SK-MEL-5 (cell line): ENCODE measurements at regions not wholly inside any gene's neighbourhood (a gene's known extent, or its start where the extent isn't known, plus 50 kb on each side); places are given as distances from the start of the nearest gene placed in this dataset.
"Not testable (repeated sequence)": the region's sequence is repeated elsewhere in the genome, so short reads cannot be mapped to it uniquely, and the experiment has no call there.

Experiments
- DNase-seq: peaks from one replicate; pipeline ENCODE4 v3.0.0-alpha.2; 2016; ENCODE audit warnings: low read depth, low spot score
- in situ Hi-C: cut with HindIII; loops from 2 replicates; pipeline ENCODE4 v1.10.0; 2016; ENCODE audit warnings: low sequenced_read_pairs, high pct_unique_total_duplicates, low pct_unique_long_range_greater_than_20kb

GRCh38 chr9:12394105-12394504, 299.1 kb upstream of the TYRP1 start:
- in situ Hi-C loops = no loop called here

GRCh38 chr9:12403721-12404120, 289.5 kb upstream of the TYRP1 start:
- in situ Hi-C loops = no loop called here
- no peak for DNase-seq

More at GRCh38 chr9:12394105-12394504, 299.1 kb upstream of the TYRP1 start:
- no peak for DNase-seq

GRCh38 chr9:12413986-12414385, 279.2 kb upstream of the TYRP1 start:
- in situ Hi-C loops = no loop called here
- no peak for DNase-seq

- in situ Hi-C loops = no loop called here
- DNase-seq = no peak
Measured at GRCh38 chr9:12414514-12414913, 278.7 kb upstream of the TYRP1 start.

DNA sequence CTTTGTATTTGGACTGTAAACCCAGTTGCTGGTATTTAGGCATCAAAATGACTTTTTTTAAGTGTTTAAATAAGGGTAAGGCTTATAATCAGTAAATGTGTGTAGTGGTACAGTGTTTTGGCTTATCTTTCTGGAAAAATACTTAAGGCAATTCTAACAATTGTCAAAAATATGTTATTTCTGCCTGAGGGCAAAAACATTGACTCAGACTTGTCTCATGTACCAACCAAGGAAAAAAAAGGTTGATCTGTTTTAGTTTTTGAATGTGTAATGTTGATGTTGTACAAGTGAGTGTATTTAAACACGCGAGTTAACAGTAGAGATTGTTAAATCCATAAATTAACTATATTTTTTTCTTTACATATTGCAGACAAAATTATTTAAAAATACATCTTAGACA, 277.8 kb upstream of the TYRP1 start:
- in situ Hi-C loops = no loop called here
- peak; percentile 6 for DNase-seq

- DNase-seq = no peak
- in situ Hi-C loops = no loop called here
Measured at GRCh38 chr9:12416716-12417115, 276.5 kb upstream of the TYRP1 start.

GRCh38 chr9:12424243-12424642, 268.9 kb upstream of the TYRP1 start:
- in situ Hi-C loops = no loop called here
- no peak for DNase-seq

- in situ Hi-C loops = no loop called here
- peak; percentile 59 for DNase-seq
Measured at GRCh38 chr9:12425878-12426864, 267.0 kb upstream of the TYRP1 start.

- no peak for DNase-seq
- in situ Hi-C loops = no loop called here
Measured at GRCh38 chr9:12439267-12439666, 253.9 kb upstream of the TYRP1 start.

GRCh38 chr9:12441080-12441479, 252.1 kb upstream of the TYRP1 start:
- in situ Hi-C loops, DNase-seq: not testable (repeated sequence)

DNA sequence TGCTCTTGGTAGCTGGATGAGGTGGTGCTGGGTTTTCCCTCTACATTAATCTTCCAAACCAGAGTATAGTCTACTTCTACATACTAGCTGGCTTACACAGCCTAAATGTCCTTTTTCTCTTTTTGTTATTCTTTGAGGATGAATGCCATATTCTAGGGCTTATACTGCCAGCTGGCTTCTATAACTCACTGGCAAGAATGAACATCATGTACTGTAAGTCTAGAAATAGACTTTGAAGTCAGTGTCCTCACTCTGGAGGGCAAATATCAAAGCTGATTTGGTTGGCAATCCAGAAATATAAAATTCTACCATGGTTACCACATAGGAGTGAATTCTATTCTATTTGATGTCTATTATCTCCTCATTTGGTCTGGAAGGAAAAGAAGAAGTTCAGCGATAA, 251.7 kb upstream of the TYRP1 start:
- in situ Hi-C loops = no loop called here
- DNase-seq = no peak

- DNase-seq = no peak
- in situ Hi-C loops = no loop called here
Measured at GRCh38 chr9:12448246-12448645, 244.9 kb upstream of the TYRP1 start.

- DNase-seq = no peak
- in situ Hi-C loops = no loop called here
Measured at GRCh38 chr9:12457237-12457636, 235.9 kb upstream of the TYRP1 start.

- DNase-seq = no peak
- in situ Hi-C loops = no loop called here
Measured at GRCh38 chr9:12461763-12462460, 231.3 kb upstream of the TYRP1 start.

DNA sequence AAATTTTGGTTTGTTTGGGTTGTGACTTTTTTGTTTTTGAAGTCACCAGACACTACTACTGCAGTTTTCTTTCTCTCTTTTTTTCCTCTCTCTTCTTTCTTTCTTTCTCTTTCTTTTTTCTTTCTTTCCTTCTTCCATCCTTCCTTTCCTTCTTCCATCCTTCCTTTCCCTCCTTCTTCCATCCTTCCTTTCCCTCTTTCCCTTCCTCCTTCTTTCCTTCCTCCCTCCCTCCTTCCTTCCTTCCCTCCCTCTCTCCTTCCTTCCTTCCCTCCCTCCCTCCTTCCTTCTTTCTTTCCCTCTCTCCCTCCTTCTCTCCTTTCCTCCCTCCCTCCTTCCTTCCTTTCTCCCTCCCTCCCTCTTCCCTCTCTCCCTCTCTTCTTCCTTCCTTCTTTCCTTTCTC, 230.3 kb upstream of the TYRP1 start:
- in situ Hi-C loops = no loop called here
- no peak for DNase-seq

DNA sequence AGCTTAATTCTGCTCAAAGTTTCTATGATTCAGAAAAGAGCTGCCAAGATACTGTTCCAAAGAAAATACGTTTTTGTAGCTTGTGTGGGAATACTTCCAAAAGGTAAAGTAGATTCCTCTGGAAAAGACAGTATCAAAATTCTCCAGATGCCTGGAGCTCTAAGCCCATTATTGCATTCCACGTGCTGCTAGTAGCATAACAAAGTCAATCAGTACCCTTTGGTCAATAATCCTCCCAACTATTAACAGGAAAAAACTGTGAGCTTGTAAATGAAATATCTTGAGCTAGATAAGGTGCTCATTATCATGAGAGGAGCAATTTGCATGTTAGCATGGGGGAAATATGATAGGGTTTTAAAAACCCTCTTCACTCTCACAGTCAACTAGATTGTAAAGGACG, 229.5 kb upstream of the TYRP1 start:
- DNase-seq = no peak
- in situ Hi-C loops = no loop called here

GRCh38 chr9:12464400-12464799, 228.8 kb upstream of the TYRP1 start:
- no peak for DNase-seq
- in situ Hi-C loops = no loop called here

GRCh38 chr9:12464910-12465512, 228.2 kb upstream of the TYRP1 start:
- in situ Hi-C loops = no loop called here
- peak; percentile 52 for DNase-seq
